HepG2 (cell line): ENCODE measurements at regions not wholly inside any gene's neighbourhood (a gene's known extent, or its start where the extent isn't known, plus 50 kb on each side); places are given as distances from the start of the nearest gene placed in this dataset.

Experiments used
- ARHGAP35 ChIP-seq: sonication (generic); formaldehyde crosslinking; IDR thresholded peaks from 2 replicates; pipeline ENCODE4 v1.9.0; 2022; ENCODE audit warnings: mild to moderate bottlenecking, inconsistent platforms, moderate library complexity, missing genetic modification reagents, borderline replicate concordance
- CENPX ChIP-seq: sonication (generic); formaldehyde crosslinking; IDR thresholded peaks from 2 replicates; pipeline ENCODE4 v1.9.0; 2021; ENCODE audit warnings: mild to moderate bottlenecking, missing genetic modification reagents, moderate library complexity
- CHCHD3 ChIP-seq: sonication (generic); formaldehyde crosslinking; IDR thresholded peaks from 2 replicates; pipeline ENCODE4 v1.8.0; 2022; ENCODE audit warnings: mild to moderate bottlenecking, missing genetic modification reagents, moderate library complexity
- ELF1 ChIP-seq: sonication (generic); formaldehyde crosslinking; IDR thresholded peaks from 2 replicates; pipeline ENCODE4 v1.4.0; 2020; ENCODE audit warnings: missing genetic modification reagents
- FOXO4 ChIP-seq: sonication (generic); formaldehyde crosslinking; conservative IDR thresholded peaks from 2 replicates; pipeline ENCODE4 v1.8.1; 2023; ENCODE audit warnings: missing genetic modification reagents
- JUNB ChIP-seq: sonication (generic); formaldehyde crosslinking; IDR thresholded peaks from 2 replicates; pipeline ENCODE4 v1.8.0; 2022; ENCODE audit warnings: missing genetic modification reagents, mild to moderate bottlenecking, borderline replicate concordance
- MLLT10 ChIP-seq: sonication (generic); formaldehyde crosslinking; IDR thresholded peaks from 2 replicates; pipeline ENCODE4 v1.4.0; 2020; ENCODE audit warnings: missing genetic modification reagents
- NCOR1 ChIP-seq: fragments of 200-600 bp; sonication (generic); IDR thresholded peaks from 2 replicates; pipeline ENCODE4 v1.7.0; 2017; ENCODE audit warnings: antibody characterized with exemption, low read length, borderline replicate concordance
- NR3C1 ChIP-seq: sonication (generic); formaldehyde crosslinking; IDR thresholded peaks from 2 replicates; pipeline ENCODE4 v1.4.0; 2020; ENCODE audit warnings: missing genetic modification reagents
- POGZ ChIP-seq: sonication (generic); formaldehyde crosslinking; IDR thresholded peaks from 2 replicates; pipeline ENCODE4 v1.4.0; 2020; ENCODE audit warnings: mild to moderate bottlenecking, missing genetic modification reagents
- SMAD9 ChIP-seq: sonication (generic); formaldehyde crosslinking; IDR thresholded peaks from 2 replicates; pipeline ENCODE4 v1.5.1; 2020; ENCODE audit warnings: mild to moderate bottlenecking, missing genetic modification reagents
- TAF1 ChIP-seq: sonication (generic); formaldehyde crosslinking; IDR thresholded peaks from 2 replicates; pipeline ENCODE4 v1.4.0; 2020; ENCODE audit warnings: missing genetic modification reagents
- TBL1XR1 ChIP-seq: fragments of 150-350 bp; IDR thresholded peaks from 2 replicates; pipeline ENCODE4 v1.6.1; 2014; ENCODE audit warnings: borderline replicate concordance, low read length; ENCODE audit not compliant: partially characterized antibody
- ZBTB39 ChIP-seq: sonication (generic); formaldehyde crosslinking; IDR thresholded peaks from 2 replicates; pipeline ENCODE4 v1.5.0; 2020; ENCODE audit warnings: missing genetic modification reagents
- ZBTB7B ChIP-seq: sonication (generic); formaldehyde crosslinking; IDR thresholded peaks from 2 replicates; pipeline ENCODE4 v1.4.0; 2020; ENCODE audit warnings: missing genetic modification reagents
- ZNF101 ChIP-seq: sonication (generic); formaldehyde crosslinking; IDR thresholded peaks from 2 replicates; pipeline ENCODE4 v1.4.0; 2020; ENCODE audit warnings: mild to moderate bottlenecking, low read depth, missing genetic modification reagents, borderline replicate concordance
- ZNF672 ChIP-seq: sonication (generic); formaldehyde crosslinking; IDR thresholded peaks from 2 replicates; pipeline ENCODE4 v1.8.1; 2022; ENCODE audit warnings: missing genetic modification reagents
- ZNF709 ChIP-seq: sonication (generic); formaldehyde crosslinking; IDR thresholded peaks from 2 replicates; pipeline ENCODE4 v1.5.0; 2020; ENCODE audit warnings: mild to moderate bottlenecking, missing genetic modification reagents
- ZNF775 ChIP-seq: sonication (generic); formaldehyde crosslinking; IDR thresholded peaks from 2 replicates; pipeline ENCODE4 v1.4.0; 2020; ENCODE audit warnings: missing genetic modification reagents, mild to moderate bottlenecking, moderate library complexity, borderline replicate concordance
- TF ChIP-seq, protein P1 (sequence below), 2 experiments: sonication (generic) in 1 of 2; formaldehyde crosslinking in 1 of 2; IDR thresholded peaks; 2 replicates each; pipeline versions ENCODE4 v1.4.0 to v1.6.1; 2018 to 2020; ENCODE audit warnings: missing genetic modification reagents in 2 of 2, borderline replicate concordance in 1 of 2, low read depth in 1 of 2, mild to moderate bottlenecking in 1 of 2, missing biosample characterization in 1 of 2
- TF ChIP-seq, protein P2 (sequence below): sonication (generic); formaldehyde crosslinking; IDR thresholded peaks from 2 replicates; pipeline ENCODE4 v1.4.0; 2020; ENCODE audit warnings: missing genetic modification reagents, borderline replicate concordance

DNA sequence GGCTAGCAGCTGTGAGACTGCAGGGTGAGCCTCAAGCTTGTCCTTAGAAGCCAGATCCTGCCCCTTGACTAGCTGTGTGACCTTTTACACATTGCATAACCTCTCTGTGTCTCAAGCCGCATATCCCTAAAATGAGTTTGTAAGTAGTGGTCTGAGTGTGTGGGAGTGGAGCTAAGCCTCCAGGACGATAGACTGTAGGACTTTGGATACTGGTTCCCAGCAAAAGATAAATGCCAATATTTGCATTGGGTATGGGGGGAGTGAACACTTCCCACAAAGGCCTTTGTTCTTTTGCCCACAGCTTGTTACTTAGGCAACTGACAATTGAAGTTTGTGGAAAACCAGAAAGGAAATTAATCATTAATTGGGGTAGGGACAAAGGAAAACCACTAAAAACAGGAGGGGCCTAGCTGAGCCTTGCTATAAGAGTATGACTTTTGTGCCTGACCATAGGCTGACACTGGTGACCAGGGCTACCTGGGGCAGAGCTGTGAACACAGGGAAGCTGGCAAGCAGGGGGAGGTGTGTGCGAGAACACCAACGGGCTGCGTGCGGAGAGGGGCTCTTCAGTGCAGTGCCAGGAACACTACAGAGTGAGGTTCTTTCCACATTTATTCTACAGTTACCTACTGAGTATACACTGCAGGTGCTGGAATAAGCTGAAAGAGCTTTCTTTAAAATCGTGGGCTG lies 102.4 kb upstream of the ETV3 start (continued):
- no peak for TF ChIP-seq ZNF775 (CRISPR knock-in tag)
- TF ChIP-seq, protein P1, sequence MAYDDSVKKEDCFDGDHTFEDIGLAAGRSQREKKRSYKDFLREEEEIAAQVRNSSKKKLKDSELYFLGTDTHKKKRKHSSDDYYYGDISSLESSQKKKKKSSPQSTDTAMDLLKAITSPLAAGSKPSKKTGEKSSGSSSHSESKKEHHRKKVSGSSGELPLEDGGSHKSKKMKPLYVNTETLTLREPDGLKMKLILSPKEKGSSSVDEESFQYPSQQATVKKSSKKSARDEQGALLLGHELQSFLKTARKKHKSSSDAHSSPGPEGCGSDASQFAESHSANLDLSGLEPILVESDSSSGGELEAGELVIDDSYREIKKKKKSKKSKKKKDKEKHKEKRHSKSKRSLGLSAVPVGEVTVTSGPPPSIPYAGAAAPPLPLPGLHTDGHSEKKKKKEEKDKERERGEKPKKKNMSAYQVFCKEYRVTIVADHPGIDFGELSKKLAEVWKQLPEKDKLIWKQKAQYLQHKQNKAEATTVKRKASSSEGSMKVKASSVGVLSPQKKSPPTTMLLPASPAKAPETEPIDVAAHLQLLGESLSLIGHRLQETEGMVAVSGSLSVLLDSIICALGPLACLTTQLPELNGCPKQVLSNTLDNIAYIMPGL (CRISPR knock-in tag; IDR thresholded peaks at IDR 0.05; ENCODE audit: borderline replicate concordance in 1 of 2, low read depth in 1 of 2) = peak in 1 of 2 experiments; percentile 39; a peak in 1 of 4 replicates
- no peak for TF ChIP-seq ZNF709
- peak; percentile 91 for TF ChIP-seq POGZ
- no peak for TF ChIP-seq ARHGAP35 (CRISPR knock-in tag)
- TF ChIP-seq JUNB (CRISPR knock-in tag) = no peak
- no peak for TF ChIP-seq CHCHD3 (CRISPR knock-in tag)
- TF ChIP-seq FOXO4 (CRISPR knock-in tag) = no peak
- peak; percentile 98; the same call in 1 of the 2 replicates for TF ChIP-seq NCOR1
- TF ChIP-seq, protein P2, sequence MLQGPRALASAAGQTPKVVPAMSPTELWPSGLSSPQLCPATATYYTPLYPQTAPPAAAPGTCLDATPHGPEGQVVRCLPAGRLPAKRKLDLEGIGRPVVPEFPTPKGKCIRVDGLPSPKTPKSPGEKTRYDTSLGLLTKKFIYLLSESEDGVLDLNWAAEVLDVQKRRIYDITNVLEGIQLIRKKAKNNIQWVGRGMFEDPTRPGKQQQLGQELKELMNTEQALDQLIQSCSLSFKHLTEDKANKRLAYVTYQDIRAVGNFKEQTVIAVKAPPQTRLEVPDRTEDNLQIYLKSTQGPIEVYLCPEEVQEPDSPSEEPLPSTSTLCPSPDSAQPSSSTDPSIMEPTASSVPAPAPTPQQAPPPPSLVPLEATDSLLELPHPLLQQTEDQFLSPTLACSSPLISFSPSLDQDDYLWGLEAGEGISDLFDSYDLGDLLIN = no peak
- no peak for TF ChIP-seq ZNF101 (CRISPR knock-in tag)
- TF ChIP-seq CENPX (CRISPR knock-in tag) = no peak
- TF ChIP-seq TBL1XR1 = peak; percentile 69
- no peak for TF ChIP-seq NR3C1 (CRISPR knock-in tag)
- TF ChIP-seq ZBTB39 (CRISPR knock-in tag) = no peak
- TF ChIP-seq ZBTB7B = peak; percentile 58; the same call in 1 of the 2 replicates
- TF ChIP-seq TAF1 (CRISPR knock-in tag) = peak; percentile 64
- peak; percentile 36; the same call in 1 of the 2 replicates for TF ChIP-seq ELF1 (CRISPR knock-in tag)
- TF ChIP-seq ZNF672 (CRISPR knock-in tag) = no peak
- no peak for TF ChIP-seq SMAD9 (CRISPR knock-in tag)
- TF ChIP-seq MLLT10 (CRISPR knock-in tag) = no peak
